ENCODE measurements at regions not wholly inside any gene's neighbourhood (a gene's known extent, or its start where the extent isn't known, plus 50 kb on each side); places are given as distances from the start of the nearest gene placed in this dataset.

- no peak for TF ChIP-seq EZH2 (optimal IDR thresholded peaks at IDR 0.05; ENCODE audit: low read depth, low read length)
- no peak for TF ChIP-seq CTCF (IDR thresholded peaks at IDR 0.05; ENCODE audit: low read length)
Observed at GRCh38 chr3:13215940-13216546, 142.8 kb upstream of the IQSEC1 start.
